ENCODE measurements at regions not wholly inside any gene's neighbourhood (a gene's known extent, or its start where the extent isn't known, plus 50 kb on each side); places are given as distances from the start of the nearest gene placed in this dataset.
"Not testable (repeated sequence)": the region's sequence is repeated elsewhere in the genome, so short reads cannot be mapped to it uniquely, and the experiment has no call there.

DNA sequence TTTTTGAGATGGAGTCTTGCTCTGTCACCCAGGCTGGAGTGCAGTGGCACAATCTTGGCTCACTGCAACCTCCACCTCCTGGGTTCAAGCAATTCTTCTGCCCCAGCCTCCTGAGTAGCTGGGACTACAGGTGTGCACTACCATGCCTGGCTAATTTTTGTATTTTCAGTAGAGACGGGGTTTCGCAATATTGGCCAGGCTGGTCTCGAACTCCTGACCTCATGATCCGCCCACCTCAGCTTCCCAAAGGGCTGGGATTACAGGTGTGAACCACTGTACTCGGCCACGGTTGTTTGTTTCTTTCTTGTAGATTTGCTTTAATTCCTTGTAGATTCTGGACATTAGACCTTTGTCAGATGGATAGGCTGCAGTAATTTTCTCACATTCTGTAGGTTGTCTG, 278.5 kb upstream of the FAT1 start:
- H3K4me3 ChIP-seq (ENCODE audit: low read length in 2 of 2); H3K36me3 ChIP-seq (ENCODE audit: control insufficient read depth in 1 of 2, insufficient read depth in 2 of 2, low read length in 1 of 2); H3K4me1 ChIP-seq (ENCODE audit: control insufficient read depth in 1 of 2, insufficient read depth in 2 of 2, low read length in 2 of 2); intact Hi-C loops (cut with DNase I); H3K9me3 ChIP-seq (ENCODE audit: control insufficient read depth, low read length); DNase-seq; H3K27ac ChIP-seq (ENCODE audit: low read depth in 1 of 2, low read length in 2 of 2); ATAC-seq (ENCODE audit: low FRiP score); H3K27me3 ChIP-seq (ENCODE audit: control insufficient read depth in 1 of 2, insufficient read depth in 2 of 2, low read length in 1 of 2): not testable (repeated sequence)
- 92 to 100% methylated on average over 6 of the region's 6 CpGs for WGBS, 2 donors

DNA sequence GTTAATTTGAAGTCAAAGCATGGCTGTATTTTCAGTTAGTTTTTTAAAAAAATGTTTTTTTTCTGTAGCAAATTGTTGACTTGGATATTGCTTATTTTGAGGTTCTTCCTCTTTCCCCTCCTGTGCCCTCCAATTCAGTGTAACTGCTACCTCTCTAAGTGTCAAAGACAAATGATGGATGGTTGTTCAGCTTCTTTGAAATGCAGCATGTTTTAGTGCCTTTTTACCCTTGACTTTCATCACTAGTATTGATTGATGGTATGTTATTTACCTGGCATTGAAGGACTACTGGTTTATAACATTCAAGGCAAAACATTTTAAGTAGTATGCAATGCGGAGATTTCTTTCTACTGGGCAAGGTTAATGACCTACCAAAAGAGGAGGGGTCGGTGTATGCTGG, 281.0 kb upstream of the FAT1 start:
- Histone ChIP-seq H3K9me3 (ENCODE audit: control insufficient read depth, low read length) (no peaks in the 10 kb centered on the region), H3K27ac (ENCODE audit: low read depth in 1 of 2, low read length in 2 of 2) (no peak overlapping the region), H3K4me1 (ENCODE audit: control insufficient read depth in 1 of 2, insufficient read depth in 2 of 2, low read length in 2 of 2) (no peaks in the 10 kb centered on the region), H3K4me3 (ENCODE audit: low read length in 2 of 2) (no peak overlapping the region), H3K27me3 (ENCODE audit: control insufficient read depth in 1 of 2, insufficient read depth in 2 of 2, low read length in 1 of 2) (no peaks in the 10 kb centered on the region), H3K36me3 (ENCODE audit: control insufficient read depth in 1 of 2, insufficient read depth in 2 of 2, low read length in 1 of 2) (no peaks in the 10 kb centered on the region)
- 94 to 97% methylated on average over 2 of the region's 2 CpGs for WGBS, 2 donors
- ATAC-seq (ENCODE audit: low FRiP score) (no peak), DNase-seq (no peak)
- intact Hi-C loops (cut with DNase I) = no loop called here

DNA sequence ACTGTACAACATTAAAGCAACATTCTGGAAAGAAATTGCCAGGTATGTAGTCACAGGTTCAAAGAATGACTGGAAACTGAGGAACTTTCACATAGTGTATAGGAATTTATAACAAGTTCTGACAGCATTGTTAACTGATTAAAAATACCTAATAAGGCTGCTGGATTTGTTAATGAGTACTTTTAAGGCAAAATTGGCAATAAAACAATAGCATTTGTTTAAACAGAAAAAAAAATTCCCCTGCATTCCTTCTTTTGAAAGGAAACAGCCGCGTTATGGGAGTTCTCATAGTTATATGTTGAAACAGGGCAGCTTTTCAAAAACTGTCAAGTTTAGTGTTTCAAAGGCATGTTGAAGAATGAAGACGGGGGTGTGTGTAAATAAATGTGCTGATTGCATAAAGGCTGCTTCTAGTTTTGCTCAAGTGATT, 282.5 kb upstream of the FAT1 start:
- Histone ChIP-seq H3K4me3 (ENCODE audit: low read length in 2 of 2) (no peak overlapping the region), H3K9me3 (ENCODE audit: control insufficient read depth, low read length) (no peaks in the 10 kb centered on the region), H3K36me3 (ENCODE audit: control insufficient read depth in 1 of 2, insufficient read depth in 2 of 2, low read length in 1 of 2) (no peaks in the 10 kb centered on the region), H3K27me3 (ENCODE audit: control insufficient read depth in 1 of 2, insufficient read depth in 2 of 2, low read length in 1 of 2) (no peaks in the 10 kb centered on the region), H3K27ac (ENCODE audit: low read depth in 1 of 2, low read length in 2 of 2) (no peak overlapping the region), H3K4me1 (ENCODE audit: control insufficient read depth in 1 of 2, insufficient read depth in 2 of 2, low read length in 2 of 2) (peaks cover 0 to 2% of the 10 kb centered on the region in 2 donors)
- DNase-seq = no peak
- intact Hi-C loops (cut with DNase I) = no loop called here
- no peak for ATAC-seq (ENCODE audit: low FRiP score)
- WGBS, 2 donors = 2 to 11% methylated on average over 3 of the region's 3 CpGs

DNA sequence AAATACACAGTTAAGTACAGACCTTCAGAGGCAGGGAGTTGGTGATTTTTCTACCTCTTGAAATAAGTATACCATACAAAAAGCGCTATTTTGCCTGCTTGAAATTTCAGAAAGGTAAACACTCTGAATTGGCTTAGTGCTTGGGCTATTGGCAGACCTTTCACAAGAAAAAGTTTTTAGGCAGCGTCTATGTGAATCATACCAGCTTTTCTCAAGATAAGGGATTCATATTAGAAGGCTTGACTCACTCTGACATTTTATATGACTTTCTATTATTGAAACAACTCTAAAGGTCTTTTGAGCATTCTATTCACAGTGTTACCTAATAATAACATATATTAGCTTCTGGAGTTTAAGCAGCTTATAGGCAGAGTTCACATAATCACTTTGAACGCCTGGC, 286.4 kb upstream of the FAT1 start:
- Histone ChIP-seq H3K4me3 (ENCODE audit: low read length in 2 of 2) (no peak overlapping the region), H3K4me1 (ENCODE audit: control insufficient read depth in 1 of 2, insufficient read depth in 2 of 2, low read length in 2 of 2) (peaks cover 0 to 9% of the 10 kb centered on the region in 2 donors), H3K9me3 (ENCODE audit: control insufficient read depth, low read length) (no peaks in the 10 kb centered on the region), H3K27me3 (ENCODE audit: control insufficient read depth in 1 of 2, insufficient read depth in 2 of 2, low read length in 1 of 2) (no peaks in the 10 kb centered on the region), H3K36me3 (ENCODE audit: control insufficient read depth in 1 of 2, insufficient read depth in 2 of 2, low read length in 1 of 2) (no peaks in the 10 kb centered on the region), H3K27ac (ENCODE audit: low read depth in 1 of 2, low read length in 2 of 2) (no peak overlapping the region)
- no peak for ATAC-seq (ENCODE audit: low FRiP score)
- intact Hi-C loops (cut with DNase I) = no loop called here
- 6 to 12% methylated on average over 3 of the region's 3 CpGs for WGBS, 2 donors
- DNase-seq = no peak

DNA sequence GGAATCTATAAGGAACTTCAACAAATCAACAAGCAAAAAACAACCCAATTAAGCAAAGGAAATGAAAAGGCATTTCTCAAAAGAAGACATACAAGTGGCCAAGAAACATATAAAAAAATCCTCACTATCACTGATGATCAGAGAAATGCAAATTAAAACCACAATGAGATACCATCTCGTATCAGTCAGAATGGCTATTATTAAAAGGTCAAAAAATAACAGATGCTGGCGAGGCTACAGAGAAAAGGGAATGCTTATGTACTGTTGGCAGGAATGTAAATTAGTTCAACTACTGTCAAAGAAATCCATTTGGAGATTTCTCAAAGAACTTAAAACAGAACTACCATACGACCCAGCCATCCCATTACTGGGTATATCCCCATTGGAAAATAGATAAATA, 292.4 kb upstream of the FAT1 start:
- DNase-seq (no peak), ATAC-seq (ENCODE audit: low FRiP score) (no peak)
- no peaks in the 10 kb centered on the region for H3K9me3 ChIP-seq (ENCODE audit: control insufficient read depth, low read length)
- no peak overlapping the region for H3K27ac ChIP-seq (ENCODE audit: low read depth in 1 of 2, low read length in 2 of 2)
- no peak overlapping the region for H3K4me3 ChIP-seq (ENCODE audit: low read length in 2 of 2)
- no peaks in the 10 kb centered on the region for H3K27me3 ChIP-seq (ENCODE audit: control insufficient read depth in 1 of 2, insufficient read depth in 2 of 2, low read length in 1 of 2)
- 85 to 95% methylated on average over 3 of the region's 3 CpGs for WGBS, 2 donors
- intact Hi-C loops (cut with DNase I) = no loop called here
- H3K4me1 ChIP-seq (ENCODE audit: control insufficient read depth in 1 of 2, insufficient read depth in 2 of 2, low read length in 2 of 2) = peaks cover 0 to 7% of the 10 kb centered on the region in 2 donors
- H3K36me3 ChIP-seq (ENCODE audit: control insufficient read depth in 1 of 2, insufficient read depth in 2 of 2, low read length in 1 of 2) = no peaks in the 10 kb centered on the region

DNA sequence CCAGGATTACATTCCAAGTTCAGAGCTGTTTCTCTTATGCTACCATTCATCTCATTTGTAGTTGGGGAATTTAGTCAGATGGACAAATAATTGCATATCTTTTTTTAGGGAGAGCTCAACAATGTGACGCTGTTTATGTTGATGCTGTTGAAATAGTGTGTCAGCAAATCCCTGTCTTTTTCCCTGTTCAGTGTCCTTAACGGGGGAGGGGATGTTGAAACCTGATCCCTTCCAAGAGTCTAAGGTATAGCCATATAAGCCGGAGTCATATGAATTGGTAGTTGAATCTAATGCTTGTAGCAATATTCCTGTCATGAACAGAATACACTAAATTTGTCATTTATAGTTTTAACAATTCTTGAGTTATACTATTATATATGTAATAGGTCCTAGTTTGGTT, 293.5 kb upstream of the FAT1 start:
- intact Hi-C loops (cut with DNase I) = no loop called here
- Histone ChIP-seq H3K36me3 (ENCODE audit: control insufficient read depth in 1 of 2, insufficient read depth in 2 of 2, low read length in 1 of 2) (no peaks in the 10 kb centered on the region), H3K27ac (ENCODE audit: low read depth in 1 of 2, low read length in 2 of 2) (no peak overlapping the region), H3K4me1 (ENCODE audit: control insufficient read depth in 1 of 2, insufficient read depth in 2 of 2, low read length in 2 of 2) (peaks cover 0 to 7% of the 10 kb centered on the region in 2 donors), H3K27me3 (ENCODE audit: control insufficient read depth in 1 of 2, insufficient read depth in 2 of 2, low read length in 1 of 2) (no peaks in the 10 kb centered on the region), H3K4me3 (ENCODE audit: low read length in 2 of 2) (no peak overlapping the region), H3K9me3 (ENCODE audit: control insufficient read depth, low read length) (peaks cover 1% of the 10 kb centered on the region)
- no peak for ATAC-seq (ENCODE audit: low FRiP score)
- DNase-seq = no peak
- 90% methylated on average over 3 of the region's 3 CpGs for WGBS, 2 donors

DNA sequence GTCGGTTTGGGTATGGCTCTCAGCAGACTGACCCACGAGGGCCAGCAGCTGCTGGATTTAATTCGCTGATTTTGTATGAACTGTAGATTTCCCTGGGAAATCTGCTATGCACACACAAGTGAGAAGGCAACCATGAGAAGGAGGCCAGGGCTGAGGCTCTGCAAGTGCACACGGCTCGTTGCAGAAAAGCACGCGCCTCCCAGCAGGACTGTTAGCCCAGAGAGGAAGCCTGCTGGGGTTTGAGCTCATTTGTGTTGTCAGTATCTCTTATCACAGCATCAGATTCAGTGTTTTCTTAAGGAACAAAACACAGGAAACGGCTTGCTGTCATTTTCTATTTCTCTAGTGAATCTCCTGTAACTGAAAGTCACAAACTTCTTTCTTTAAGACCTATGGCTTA, 296.2 kb upstream of the FAT1 start:
- intact Hi-C loops (cut with DNase I) = no loop called here
- DNase-seq = no peak
- Histone ChIP-seq H3K9me3 (ENCODE audit: control insufficient read depth, low read length) (peaks cover 1% of the 10 kb centered on the region), H3K4me3 (ENCODE audit: low read length in 2 of 2) (no peak overlapping the region), H3K4me1 (ENCODE audit: control insufficient read depth in 1 of 2, insufficient read depth in 2 of 2, low read length in 2 of 2) (no peaks in the 10 kb centered on the region), H3K27ac (ENCODE audit: low read depth in 1 of 2, low read length in 2 of 2) (no peak overlapping the region), H3K36me3 (ENCODE audit: control insufficient read depth in 1 of 2, insufficient read depth in 2 of 2, low read length in 1 of 2) (no peaks in the 10 kb centered on the region), H3K27me3 (ENCODE audit: control insufficient read depth in 1 of 2, insufficient read depth in 2 of 2, low read length in 1 of 2) (no peaks in the 10 kb centered on the region)
- no peak for ATAC-seq (ENCODE audit: low FRiP score)
- 92 to 93% methylated on average over 8 of the region's 8 CpGs for WGBS, 2 donors

DNA sequence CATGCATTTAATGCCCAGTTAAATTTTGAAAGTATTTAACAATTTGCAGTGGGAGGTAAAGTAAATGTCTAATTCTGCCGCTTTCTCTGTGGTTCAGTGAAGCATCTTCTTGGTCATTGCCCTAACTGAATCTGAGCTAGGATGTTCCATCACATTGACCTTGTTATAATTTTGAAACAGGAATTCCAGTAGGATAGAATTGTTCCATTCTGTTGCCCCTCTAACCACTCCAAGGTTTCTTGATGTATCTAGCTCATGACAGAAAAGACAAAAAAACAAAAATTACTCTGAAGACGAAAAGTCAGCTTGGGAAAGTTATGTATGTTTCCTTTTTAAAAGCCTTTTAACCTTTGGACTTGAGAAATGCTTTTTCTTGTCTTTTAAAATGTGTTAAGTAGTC, 297.0 kb upstream of the FAT1 start:
- no peak overlapping the region for H3K4me3 ChIP-seq (ENCODE audit: low read length in 2 of 2)
- no peak overlapping the region for H3K27ac ChIP-seq (ENCODE audit: low read depth in 1 of 2, low read length in 2 of 2)
- intact Hi-C loops (cut with DNase I) = no loop called here
- peaks cover 1% of the 10 kb centered on the region for H3K9me3 ChIP-seq (ENCODE audit: control insufficient read depth, low read length)
- WGBS, 2 donors = 93 to 97% methylated on average over 2 of the region's 2 CpGs
- H3K27me3 ChIP-seq (ENCODE audit: control insufficient read depth in 1 of 2, insufficient read depth in 2 of 2, low read length in 1 of 2) = no peaks in the 10 kb centered on the region
- ATAC-seq (ENCODE audit: low FRiP score) = no peak
- DNase-seq = no peak
- H3K4me1 ChIP-seq (ENCODE audit: control insufficient read depth in 1 of 2, insufficient read depth in 2 of 2, low read length in 2 of 2) = no peaks in the 10 kb centered on the region
- H3K36me3 ChIP-seq (ENCODE audit: control insufficient read depth in 1 of 2, insufficient read depth in 2 of 2, low read length in 1 of 2) = no peaks in the 10 kb centered on the region

DNA sequence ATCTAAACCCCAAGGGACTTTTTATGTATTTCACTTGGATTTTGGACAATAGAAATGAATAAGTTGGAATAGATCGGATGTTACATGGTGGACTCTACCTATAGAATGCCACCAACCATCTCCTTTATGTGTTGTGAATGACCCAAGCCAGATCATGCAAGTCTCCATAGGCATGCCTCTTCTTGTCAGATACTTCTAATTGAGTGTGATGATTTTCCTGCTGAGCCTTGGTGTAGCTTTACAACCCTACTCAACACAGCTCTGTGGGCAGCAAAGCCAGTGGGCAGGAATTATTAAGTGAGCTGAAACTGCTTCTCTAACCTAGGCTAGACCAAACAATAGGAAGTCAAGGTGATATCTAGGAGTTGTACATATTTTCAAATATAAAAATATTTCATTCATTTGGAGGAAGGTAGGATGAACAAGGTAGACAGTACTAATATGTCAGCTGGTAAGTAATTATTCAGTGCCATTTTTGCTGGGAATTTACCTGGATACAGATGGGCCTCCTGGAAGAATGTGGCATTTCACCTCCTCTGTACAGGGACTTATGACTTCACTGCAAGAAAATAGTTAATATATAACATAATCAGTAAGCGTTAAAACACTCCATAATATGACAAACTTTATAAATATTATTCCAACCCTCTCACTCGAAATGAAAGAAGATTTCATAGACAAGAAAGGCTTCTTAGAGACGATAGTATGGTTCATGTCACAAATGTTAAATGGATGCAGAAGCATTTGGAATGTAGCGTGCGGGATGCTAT, 298.0 kb upstream of the FAT1 start:
- intact Hi-C loops (cut with DNase I) = no loop called here
- Histone ChIP-seq H3K9me3 (ENCODE audit: control insufficient read depth, low read length) (peaks cover 1% of the 10 kb centered on the region), H3K4me3 (ENCODE audit: low read length in 2 of 2) (no peak overlapping the region), H3K36me3 (ENCODE audit: control insufficient read depth in 1 of 2, insufficient read depth in 2 of 2, low read length in 1 of 2) (no peaks in the 10 kb centered on the region), H3K27ac (ENCODE audit: low read depth in 1 of 2, low read length in 2 of 2) (no peak overlapping the region), H3K4me1 (ENCODE audit: control insufficient read depth in 1 of 2, insufficient read depth in 2 of 2, low read length in 2 of 2) (no peaks in the 10 kb centered on the region), H3K27me3 (ENCODE audit: control insufficient read depth in 1 of 2, insufficient read depth in 2 of 2, low read length in 1 of 2) (no peaks in the 10 kb centered on the region)
- DNase-seq (no peak), ATAC-seq (ENCODE audit: low FRiP score) (no peak)
- WGBS, 2 donors = 86 to 91% methylated on average over 6 of the region's 6 CpGs

All from aorta (tissue), 5 donors.